Hepatocyte (in vitro differentiated cells): ENCODE measurements at regions not wholly inside any gene's neighbourhood (a gene's known extent, or its start where the extent isn't known, plus 50 kb on each side); places are given as distances from the start of the nearest gene placed in this dataset.

ENCODE experiments used
- DNase-seq: peaks from one replicate; pipeline ENCODE4 v3.0.0-alpha.2; 2016; ENCODE audit warnings: low spot score
- H2AFZ ChIP-seq: fragments of 200-600 bp; sonication (generic); 2 replicates; pipeline ENCODE4 v1.6.0; 2016; ENCODE audit warnings: antibody characterized with exemption, mild to moderate bottlenecking
- H3K27ac ChIP-seq: fragments of 200-600 bp; sonication (generic); 2 replicates; pipeline ENCODE4 v1.5.1; 2016; ENCODE audit warnings: mild to moderate bottlenecking
- H3K27me3 ChIP-seq: fragments of 200-600 bp; sonication (generic); 2 replicates; pipeline ENCODE4 v1.6.1; 2016
- H3K36me3 ChIP-seq: fragments of 200-600 bp; sonication (generic); replicated peaks from 2 replicates; pipeline ENCODE4 v1.5.1; 2016; ENCODE audit warnings: low read depth; ENCODE audit not compliant: insufficient read depth
- H3K4me1 ChIP-seq: fragments of 200-600 bp; sonication (generic); 2 replicates; pipeline ENCODE4 v1.5.1; 2016; ENCODE audit warnings: mild to moderate bottlenecking, moderate library complexity; ENCODE audit not compliant: insufficient read depth
- H3K4me2 ChIP-seq: fragments of 200-600 bp; sonication (generic); 2 replicates; pipeline ENCODE4 v1.6.0; 2016
- H3K4me3 ChIP-seq: fragments of 200-600 bp; sonication (generic); 2 replicates; pipeline ENCODE4 v1.5.1; 2016; ENCODE audit warnings: mild to moderate bottlenecking
- H3K79me2 ChIP-seq: fragments of 200-600 bp; sonication (generic); 2 replicates; pipeline ENCODE4 v1.6.0; 2017; ENCODE audit warnings: mild to moderate bottlenecking
- H3K9me2 ChIP-seq: fragments of 200-600 bp; sonication (generic); replicated peaks from 2 replicates; pipeline ENCODE4 v1.6.0; 2017; ENCODE audit warnings: mild to moderate bottlenecking; ENCODE audit not compliant: insufficient read depth
- H3K9me3 ChIP-seq: fragments of 200-600 bp; sonication (generic); 2 replicates; pipeline ENCODE4 v1.5.1; 2016; ENCODE audit warnings: low read depth, mild to moderate bottlenecking
- H4K20me1 ChIP-seq: fragments of 200-600 bp; sonication (generic); 2 replicates; pipeline ENCODE4 v1.6.0; 2016; ENCODE audit warnings: mild to moderate bottlenecking; ENCODE audit not compliant: insufficient read depth, poor library complexity, severe bottlenecking
- CTCF ChIP-seq: fragments of 200-600 bp; sonication (generic); IDR thresholded peaks from 2 replicates; pipeline ENCODE4 v1.5.1; 2016; ENCODE audit warnings: antibody characterized with exemption, mild to moderate bottlenecking; ENCODE audit not compliant: poor library complexity
- EZH2 ChIP-seq: fragments of 200-600 bp; sonication (generic); IDR thresholded peaks from 2 replicates; pipeline ENCODE4 v1.6.1; 2016; ENCODE audit warnings: antibody characterized with exemption, mild to moderate bottlenecking, borderline replicate concordance
- EZH2phosphoT487 ChIP-seq: fragments of 200-600 bp; sonication (generic); IDR thresholded peaks from one replicate; pipeline ENCODE4 v1.6.1; 2018; ENCODE audit warnings: antibody characterized with exemption, mild to moderate bottlenecking, low read depth, moderate library complexity; ENCODE audit not compliant: unreplicated experiment, severe bottlenecking
- WGBS: methylation state at CpG from one replicate; pipeline ENCODE4 v1.1.6; 2016; ENCODE audit warnings: low lambda C conversion rate; ENCODE audit errors: missing lambda C conversion rate; 5-methylcytosine and 5-hydroxymethylcytosine counted together

DNA sequence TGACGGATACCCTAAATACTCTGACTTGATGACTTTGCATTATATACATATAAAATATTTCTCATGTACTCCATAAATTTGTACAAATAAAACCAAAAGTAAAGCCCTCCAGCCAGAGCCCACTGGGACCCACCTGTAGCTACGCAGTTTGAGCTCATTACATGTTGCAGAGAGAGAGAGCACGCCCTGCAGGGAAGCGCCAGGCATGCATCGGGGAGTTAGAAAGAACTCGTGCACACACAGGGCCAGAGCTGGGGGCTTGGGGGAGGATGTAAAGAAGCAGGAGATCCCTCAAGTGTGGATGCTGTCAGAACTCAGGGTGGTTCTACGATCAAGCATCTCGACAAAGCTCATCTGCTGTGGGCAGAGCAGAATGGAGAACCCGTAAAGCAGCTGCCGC, 178.5 kb upstream of the RTL1 start:
- H3K9me2 ChIP-seq: no peaks in the 10 kb centered on the region
- H4K20me1 ChIP-seq: no peaks in the 10 kb centered on the region
- H2AFZ ChIP-seq: no peak overlapping the region
- DNase-seq: no peak
- WGBS: 77% methylated on average over 10 of the region's 10 CpGs
- no peak overlapping the region for H3K27ac ChIP-seq
- peaks cover 10% of the 10 kb centered on the region for H3K4me1 ChIP-seq
- H3K36me3 ChIP-seq: no peaks in the 10 kb centered on the region
- no peak overlapping the region for H3K4me3 ChIP-seq
- H3K9me3 ChIP-seq: no peaks in the 10 kb centered on the region
- H3K27me3 ChIP-seq: peaks cover 3% of the 10 kb centered on the region
- H3K4me2 ChIP-seq: no peak overlapping the region
- H3K79me2 ChIP-seq: no peaks in the 10 kb centered on the region
- no peak for TF ChIP-seq EZH2phosphoT487
- TF ChIP-seq EZH2: no peak
- no peak for TF ChIP-seq CTCF

GRCh38 chr14:101082436-101083384, 179.2 kb upstream of the RTL1 start:
- DNase-seq: no peak
- Histone ChIP-seq H3K9me3 (no peaks in the 10 kb centered on the region), H3K4me3 (no peak overlapping the region), H3K27me3 (peaks cover 3% of the 10 kb centered on the region), H3K9me2 (no peaks in the 10 kb centered on the region), H4K20me1 (no peaks in the 10 kb centered on the region), H3K79me2 (no peaks in the 10 kb centered on the region), H3K4me2 (no peak overlapping the region), H2AFZ (no peak overlapping the region), H3K4me1 (peaks cover 3% of the 10 kb centered on the region), H3K27ac (no peak overlapping the region), H3K36me3 (no peaks in the 10 kb centered on the region)
- TF ChIP-seq EZH2: no peak
- TF ChIP-seq CTCF: no peak
- no peak for TF ChIP-seq EZH2phosphoT487
- 87% methylated on average over 10 of the region's 10 CpGs for WGBS

DNA sequence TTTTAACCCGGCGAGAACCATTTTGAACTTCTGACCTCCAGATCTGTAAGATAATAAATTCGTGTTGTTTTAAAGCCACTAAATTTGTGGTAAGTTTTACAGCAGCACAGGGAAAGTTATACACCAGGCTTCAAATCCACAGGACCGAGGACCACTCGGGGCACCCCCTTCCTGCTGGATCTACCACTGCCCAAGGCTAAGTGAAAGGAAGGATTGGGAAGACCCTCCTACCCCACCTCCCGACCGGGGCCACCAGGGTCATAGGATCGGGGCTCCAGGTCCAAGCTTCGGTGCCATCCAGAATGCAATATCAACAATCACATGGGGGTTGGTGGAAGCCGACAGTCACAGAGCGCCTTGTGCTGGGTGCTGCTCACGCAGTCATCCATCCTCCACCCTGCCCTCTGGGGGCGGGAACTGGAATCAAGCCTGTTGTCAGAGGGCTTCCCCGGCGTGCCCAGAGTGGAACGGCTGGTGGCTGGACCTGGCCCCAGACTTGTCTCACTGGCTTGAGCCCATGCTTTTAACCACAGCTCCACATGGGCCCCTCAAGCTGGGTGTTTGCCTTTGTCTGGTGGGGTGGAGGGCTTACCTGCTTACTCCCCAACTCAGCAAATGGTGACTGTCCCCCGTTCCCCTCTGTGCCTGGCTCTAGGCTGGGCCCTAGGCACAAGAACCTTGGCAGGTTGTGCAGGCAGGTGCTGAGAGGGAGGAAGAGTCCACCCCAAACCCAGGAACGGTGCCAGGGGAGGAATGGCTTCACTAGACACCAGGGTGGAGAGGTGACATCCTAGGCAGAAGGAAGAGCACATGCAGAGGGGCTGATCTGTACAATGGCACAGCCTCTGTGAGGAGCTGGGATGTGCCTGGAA, 180.3 kb upstream of the RTL1 start:
- Histone ChIP-seq H3K4me2 (no peak overlapping the region), H3K27me3 (peaks cover 3% of the 10 kb centered on the region), H3K9me3 (no peaks in the 10 kb centered on the region), H3K79me2 (no peaks in the 10 kb centered on the region), H4K20me1 (no peaks in the 10 kb centered on the region), H3K4me3 (no peak overlapping the region), H3K36me3 (no peaks in the 10 kb centered on the region), H2AFZ (no peak overlapping the region), H3K9me2 (no peaks in the 10 kb centered on the region), H3K4me1 (no peaks in the 10 kb centered on the region), H3K27ac (no peak overlapping the region)
- no peak for DNase-seq
- 75% methylated on average over 18 of the region's 18 CpGs for WGBS
- TF ChIP-seq CTCF: peak; percentile 11
- TF ChIP-seq EZH2phosphoT487: no peak
